ENCODE measurements at regions not wholly inside any gene's neighbourhood (a gene's known extent, or its start where the extent isn't known, plus 50 kb on each side); places are given as distances from the start of the nearest gene placed in this dataset.

- CTCF ChIA-PET, result no interaction called here
- peaks cover 1% of the 10 kb centered on the region for H3K9me3 Mint-ChIP-seq
- no peaks in the 10 kb centered on the region for H3K36me3 Mint-ChIP-seq
- H3K27ac Mint-ChIP-seq, result no peak overlapping the region
- H3K4me3 Mint-ChIP-seq, result no peak overlapping the region
- H3K4me1 Mint-ChIP-seq, result no peaks in the 10 kb centered on the region
- no peak for DNase-seq
- H3K27me3 Mint-ChIP-seq, result no peaks in the 10 kb centered on the region
Measured at GRCh38 chr5:68777135-68777534, 316.7 kb upstream of the SLC30A5 start.

- H3K36me3 Mint-ChIP-seq, result no peaks in the 10 kb centered on the region
- no peak overlapping the region for H3K27ac Mint-ChIP-seq
- peaks cover 1% of the 10 kb centered on the region for H3K9me3 Mint-ChIP-seq
- no peaks in the 10 kb centered on the region for H3K27me3 Mint-ChIP-seq
- CTCF ChIA-PET, result no interaction called here
- no peak for DNase-seq
- H3K4me1 Mint-ChIP-seq, result no peaks in the 10 kb centered on the region
- H3K4me3 Mint-ChIP-seq, result no peak overlapping the region
Measured at GRCh38 chr5:68778484-68778883, 315.3 kb upstream of the SLC30A5 start.

DNA sequence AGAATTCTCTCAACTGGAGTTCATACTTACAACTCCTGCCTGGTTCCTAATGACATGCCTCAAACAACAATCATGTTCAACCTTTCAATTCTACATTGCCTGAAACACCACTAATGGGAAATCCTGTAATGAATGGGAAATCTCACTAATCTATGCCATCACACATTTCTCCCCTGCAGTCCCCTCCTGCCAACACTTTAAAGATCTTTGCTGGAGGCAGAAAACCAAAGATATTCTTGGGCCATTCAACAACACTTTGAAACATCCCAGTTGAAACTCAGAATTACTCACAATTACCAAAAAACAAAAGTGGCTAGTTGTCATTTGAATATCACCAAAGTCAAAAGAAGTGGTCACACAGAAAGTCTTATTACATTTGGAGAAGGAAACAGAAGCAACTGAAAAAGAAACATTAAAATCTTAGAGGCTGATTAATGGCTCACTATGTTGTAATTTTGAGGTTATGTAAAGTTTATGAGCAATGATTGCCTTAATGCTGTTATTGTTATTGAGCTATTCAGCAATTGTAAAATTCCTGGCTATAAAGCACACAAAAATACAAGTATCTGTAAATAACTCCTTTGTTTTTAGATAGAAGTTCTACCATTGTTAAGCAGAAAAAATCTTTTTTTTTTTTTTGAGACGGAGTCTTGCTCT lies 313.4 kb upstream of the SLC30A5 start:
- CTCF ChIA-PET, result no interaction called here

DNA sequence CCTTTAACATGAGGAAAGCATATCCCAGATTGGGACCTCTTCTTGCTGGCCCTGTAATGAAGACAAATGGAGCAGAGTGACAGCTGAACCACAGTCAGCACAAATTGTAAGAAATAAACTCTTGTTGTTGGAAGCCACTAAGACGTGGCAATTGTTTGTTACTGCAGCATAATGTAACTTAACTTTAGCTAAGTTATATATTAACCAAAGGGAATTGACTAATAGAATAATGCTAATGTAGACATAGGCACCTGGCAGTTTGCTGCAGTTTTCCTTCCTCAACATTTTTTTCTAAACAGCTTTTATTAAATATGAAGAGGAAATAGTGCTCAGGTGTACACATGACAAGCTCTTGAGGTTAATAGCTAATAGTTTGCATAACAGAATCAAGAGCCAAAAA lies 300.7 kb upstream of the SLC30A5 start:
- Mint-ChIP-seq H3K27me3 (peaks cover 4% of the 10 kb centered on the region), H3K4me3 (no peak overlapping the region), H3K4me1 (no peaks in the 10 kb centered on the region), H3K36me3 (no peaks in the 10 kb centered on the region), H3K9me3 (no peaks in the 10 kb centered on the region), H3K27ac (no peak overlapping the region)
- CTCF ChIA-PET, result no interaction called here
- DNase-seq, result no peak

More for the DNA sequence above, 313.4 kb upstream of the SLC30A5 start:
- no peak overlapping the region for H3K27ac Mint-ChIP-seq
- no peaks in the 10 kb centered on the region for H3K36me3 Mint-ChIP-seq
- H3K4me3 Mint-ChIP-seq, result no peak overlapping the region
- no peaks in the 10 kb centered on the region for H3K9me3 Mint-ChIP-seq
- no peaks in the 10 kb centered on the region for H3K27me3 Mint-ChIP-seq
- no peaks in the 10 kb centered on the region for H3K4me1 Mint-ChIP-seq
- no peak for DNase-seq

- no peak for DNase-seq
- H3K9me3 Mint-ChIP-seq, result no peaks in the 10 kb centered on the region
Measured at GRCh38 chr5:68793993-68794392, 299.8 kb upstream of the SLC30A5 start.

GRCh38 chr5:68795190-68795589 lies 298.6 kb upstream of the SLC30A5 start:
- no peak for DNase-seq
- Mint-ChIP-seq H3K9me3 (no peaks in the 10 kb centered on the region), H3K36me3 (no peaks in the 10 kb centered on the region), H3K27me3 (peaks cover 4% of the 10 kb centered on the region), H3K27ac (no peak overlapping the region), H3K4me3 (no peak overlapping the region), H3K4me1 (no peaks in the 10 kb centered on the region)
- CTCF ChIA-PET, result no interaction called here

More at GRCh38 chr5:68793993-68794392, 299.8 kb upstream of the SLC30A5 start:
- Mint-ChIP-seq H3K36me3 (no peaks in the 10 kb centered on the region), H3K27ac (no peak overlapping the region), H3K4me1 (no peaks in the 10 kb centered on the region), H3K27me3 (peaks cover 4% of the 10 kb centered on the region), H3K4me3 (no peak overlapping the region)
- CTCF ChIA-PET, result no interaction called here

DNA sequence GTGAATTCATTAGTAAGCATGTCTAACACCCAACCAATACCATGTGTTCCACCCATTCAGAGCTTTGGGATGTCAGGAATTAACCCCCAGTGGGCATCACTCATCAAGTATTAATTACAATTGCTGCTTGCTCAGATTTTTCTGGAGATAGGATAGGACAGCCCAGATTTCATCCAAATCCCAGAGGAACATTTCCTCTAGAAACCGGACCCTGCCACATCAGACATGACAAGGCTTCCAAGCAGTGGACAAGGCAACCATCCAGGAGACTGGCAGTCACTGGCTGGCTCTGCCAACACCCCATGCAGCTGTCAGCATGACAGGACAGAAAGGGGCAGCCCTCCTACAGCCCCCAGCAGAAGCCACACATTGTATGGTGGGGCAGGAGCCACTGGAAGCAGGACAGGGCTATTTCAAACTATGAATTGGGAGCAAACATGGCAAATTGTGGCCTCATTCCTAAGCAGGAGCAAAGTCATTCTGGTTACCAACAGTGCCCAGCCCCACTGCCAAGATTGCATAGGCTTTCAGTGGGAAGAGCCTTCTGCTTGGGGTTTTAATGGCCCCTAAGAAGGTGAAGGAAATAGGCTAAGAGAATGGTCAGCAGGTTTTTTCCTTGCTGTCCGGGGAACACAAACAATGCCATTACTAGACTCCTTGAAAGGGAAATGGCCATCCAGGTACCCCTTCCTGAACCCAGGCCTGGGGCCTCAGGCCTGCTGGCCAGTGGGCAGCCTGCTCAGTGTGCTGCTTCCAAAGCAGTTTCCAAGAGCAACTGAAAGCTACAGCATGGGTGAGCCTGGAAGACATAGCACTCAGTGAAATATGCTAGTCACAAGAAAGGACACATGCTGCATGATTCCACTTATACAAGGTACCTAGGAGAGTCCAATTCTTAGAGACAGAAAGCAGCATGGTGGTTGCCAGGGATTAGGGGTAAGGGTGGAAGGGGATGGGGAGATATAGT lies 294.7 kb upstream of the SLC30A5 start:
- H3K36me3 Mint-ChIP-seq, result no peaks in the 10 kb centered on the region
- no peak overlapping the region for H3K4me3 Mint-ChIP-seq
- H3K27me3 Mint-ChIP-seq, result no peaks in the 10 kb centered on the region
- no peaks in the 10 kb centered on the region for H3K9me3 Mint-ChIP-seq
- CTCF ChIA-PET, result no interaction called here
- H3K27ac Mint-ChIP-seq, result no peak overlapping the region
- DNase-seq, result no peak
- no peaks in the 10 kb centered on the region for H3K4me1 Mint-ChIP-seq

- Mint-ChIP-seq H3K36me3 (no peaks in the 10 kb centered on the region), H3K9me3 (peaks cover 3% of the 10 kb centered on the region), H3K27ac (no peak overlapping the region), H3K27me3 (no peaks in the 10 kb centered on the region), H3K4me1 (no peaks in the 10 kb centered on the region), H3K4me3 (no peak overlapping the region)
- no peak for DNase-seq
- CTCF ChIA-PET, result no interaction called here
Measured at GRCh38 chr5:68802430-68802829, 291.4 kb upstream of the SLC30A5 start.

- peaks cover 3% of the 10 kb centered on the region for H3K9me3 Mint-ChIP-seq
- H3K27ac Mint-ChIP-seq, result no peak overlapping the region
- CTCF ChIA-PET, result no interaction called here
- DNase-seq, result no peak
- H3K4me1 Mint-ChIP-seq, result no peaks in the 10 kb centered on the region
- H3K4me3 Mint-ChIP-seq, result no peak overlapping the region
- no peaks in the 10 kb centered on the region for H3K27me3 Mint-ChIP-seq
- no peaks in the 10 kb centered on the region for H3K36me3 Mint-ChIP-seq
Measured at GRCh38 chr5:68803881-68804319, 289.9 kb upstream of the SLC30A5 start.

DNA sequence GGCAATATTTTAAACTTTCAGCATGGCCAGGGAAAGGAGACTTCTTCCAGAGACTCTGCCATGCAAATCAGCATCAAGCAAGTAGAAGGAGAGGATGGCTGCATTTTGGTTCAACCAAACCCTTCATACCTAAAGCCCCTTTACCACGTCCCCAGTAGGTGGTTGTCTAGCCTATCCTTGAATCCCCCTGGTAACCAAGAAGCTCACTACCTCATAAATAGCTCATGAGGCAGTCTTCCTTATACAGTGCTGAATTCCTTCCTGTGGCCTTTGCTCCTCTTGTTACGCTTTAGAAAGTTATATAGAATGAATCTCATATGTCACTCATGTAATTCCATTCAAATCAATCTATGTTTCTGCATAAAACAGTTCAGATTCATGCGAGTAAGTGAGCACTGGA lies 289.5 kb upstream of the SLC30A5 start:
- Mint-ChIP-seq H3K9me3 (peaks cover 3% of the 10 kb centered on the region), H3K4me3 (no peak overlapping the region), H3K27ac (no peak overlapping the region), H3K4me1 (no peaks in the 10 kb centered on the region), H3K36me3 (no peaks in the 10 kb centered on the region), H3K27me3 (no peaks in the 10 kb centered on the region)
- CTCF ChIA-PET, result no interaction called here
- DNase-seq, result no peak

GRCh38 chr5:68805444-68805843 lies 288.4 kb upstream of the SLC30A5 start:
- Mint-ChIP-seq H3K9me3 (peaks cover 3% of the 10 kb centered on the region), H3K27ac (no peak overlapping the region), H3K27me3 (no peaks in the 10 kb centered on the region), H3K4me1 (no peaks in the 10 kb centered on the region), H3K4me3 (no peak overlapping the region), H3K36me3 (no peaks in the 10 kb centered on the region)
- no peak for DNase-seq
- CTCF ChIA-PET, result no interaction called here

DNA sequence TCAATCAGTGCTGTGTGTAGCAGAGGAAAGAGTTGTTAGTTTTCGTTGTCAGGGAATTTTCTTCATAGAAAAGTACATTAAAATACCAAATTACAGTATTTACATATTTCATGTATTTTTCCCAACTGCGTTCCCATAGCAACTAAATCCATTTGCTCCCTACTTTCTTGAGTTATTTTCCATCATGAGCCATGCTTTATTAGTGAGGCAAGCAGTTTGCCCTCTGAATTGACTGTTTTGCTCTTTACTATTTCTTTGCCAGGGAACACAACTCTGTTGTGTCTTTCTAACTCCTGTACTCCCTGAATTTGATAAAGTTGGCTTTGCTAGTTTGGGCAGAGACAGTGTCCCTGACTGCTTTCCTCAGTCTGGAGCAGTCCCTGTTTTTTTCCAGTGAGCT lies 276.2 kb upstream of the SLC30A5 start:
- CTCF ChIA-PET, result no interaction called here
- Mint-ChIP-seq H3K27ac (no peak overlapping the region), H3K4me3 (no peak overlapping the region), H3K4me1 (no peaks in the 10 kb centered on the region), H3K9me3 (no peaks in the 10 kb centered on the region), H3K27me3 (peaks cover 3% of the 10 kb centered on the region), H3K36me3 (no peaks in the 10 kb centered on the region)
- DNase-seq, result no peak

GRCh38 chr5:68818057-68818695 lies 275.6 kb upstream of the SLC30A5 start:
- no peak overlapping the region for H3K4me3 Mint-ChIP-seq
- H3K27ac Mint-ChIP-seq, result no peak overlapping the region
- DNase-seq, result no peak
- H3K36me3 Mint-ChIP-seq, result no peaks in the 10 kb centered on the region
- peaks cover 3% of the 10 kb centered on the region for H3K27me3 Mint-ChIP-seq
- no peaks in the 10 kb centered on the region for H3K4me1 Mint-ChIP-seq
- no peaks in the 10 kb centered on the region for H3K9me3 Mint-ChIP-seq
- CTCF ChIA-PET, result no interaction called here

GRCh38 chr5:68818870-68819269 lies 274.9 kb upstream of the SLC30A5 start:
- Mint-ChIP-seq H3K27me3 (peaks cover 3% of the 10 kb centered on the region), H3K36me3 (no peaks in the 10 kb centered on the region), H3K4me1 (no peaks in the 10 kb centered on the region), H3K9me3 (no peaks in the 10 kb centered on the region), H3K27ac (no peak overlapping the region), H3K4me3 (no peak overlapping the region)
- CTCF ChIA-PET, result no interaction called here
- DNase-seq, result no peak

- Mint-ChIP-seq H3K27me3 (peaks cover 3% of the 10 kb centered on the region), H3K4me3 (no peak overlapping the region)
- CTCF ChIA-PET, result no interaction called here
Measured at GRCh38 chr5:68821056-68821455, 272.8 kb upstream of the SLC30A5 start.

More at GRCh38 chr5:68821056-68821455, 272.8 kb upstream of the SLC30A5 start:
- DNase-seq, result no peak
- H3K9me3 Mint-ChIP-seq, result no peaks in the 10 kb centered on the region
- H3K4me1 Mint-ChIP-seq, result no peaks in the 10 kb centered on the region
- H3K27ac Mint-ChIP-seq, result no peak overlapping the region
- H3K36me3 Mint-ChIP-seq, result no peaks in the 10 kb centered on the region

All from activated naive CD4-positive, alpha-beta T cell treated with anti-CD3 and anti-CD28 coated beads, Interleukin-2, amount 10 ng/mL, durations not matched to agents 7 days and 5 days (primary cell).